ENCODE measurements at regions not wholly inside any gene's neighbourhood (a gene's known extent, or its start where the extent isn't known, plus 50 kb on each side); places are given as distances from the start of the nearest gene placed in this dataset.
"Not testable (repeated sequence)": the region's sequence is repeated elsewhere in the genome, so short reads cannot be mapped to it uniquely, and the experiment has no call there.

GRCh38 chr1:88544195-88544594 lies 139.9 kb upstream of the PKN2 start:
- no peak for DNase-seq (ENCODE audit: low spot score)

DNA sequence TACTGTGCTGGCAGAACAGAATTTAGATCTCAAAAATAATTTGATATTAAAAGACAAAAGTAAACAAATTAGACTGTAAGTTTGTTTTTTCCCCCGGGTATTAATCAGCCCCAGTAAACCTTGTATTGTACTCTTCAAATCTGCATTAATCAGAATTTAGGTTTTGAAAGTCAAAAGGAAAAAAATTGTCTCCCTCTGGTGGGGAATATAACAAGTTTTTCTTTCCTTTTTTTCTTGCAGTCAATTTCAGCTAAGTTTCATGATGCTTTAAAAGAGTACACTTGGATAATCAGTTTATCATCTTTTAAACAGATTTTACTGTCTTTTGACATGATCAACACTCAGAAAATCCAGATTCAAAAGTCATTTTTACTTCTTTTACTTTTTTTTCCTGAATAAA lies 134.5 kb upstream of the PKN2 start:
- DNase-seq (ENCODE audit: low spot score) = peak; percentile 17

GRCh38 chr1:88552226-88552625 lies 131.8 kb upstream of the PKN2 start:
- no peak for DNase-seq (ENCODE audit: low spot score)

DNA sequence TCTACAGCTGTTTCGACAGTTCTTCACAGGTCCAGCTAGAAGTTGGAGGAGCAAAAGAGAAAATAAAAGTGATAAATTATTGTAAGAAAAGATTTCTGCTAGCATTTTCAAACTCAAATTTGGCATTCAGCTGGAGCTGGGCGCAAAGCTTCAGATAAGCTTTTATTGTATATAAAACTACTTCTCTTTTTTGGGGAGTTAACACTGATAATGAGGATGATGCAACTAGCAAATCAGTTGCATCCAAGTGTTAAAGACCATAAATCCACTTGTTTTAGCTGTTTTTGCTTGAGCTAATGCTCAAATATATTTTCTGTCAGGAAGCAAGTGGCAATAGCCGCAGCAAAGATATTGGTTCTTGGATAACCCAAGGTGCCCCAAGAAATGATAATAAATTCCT lies 127.1 kb upstream of the PKN2 start:
- no peak for DNase-seq (ENCODE audit: low spot score)

DNA sequence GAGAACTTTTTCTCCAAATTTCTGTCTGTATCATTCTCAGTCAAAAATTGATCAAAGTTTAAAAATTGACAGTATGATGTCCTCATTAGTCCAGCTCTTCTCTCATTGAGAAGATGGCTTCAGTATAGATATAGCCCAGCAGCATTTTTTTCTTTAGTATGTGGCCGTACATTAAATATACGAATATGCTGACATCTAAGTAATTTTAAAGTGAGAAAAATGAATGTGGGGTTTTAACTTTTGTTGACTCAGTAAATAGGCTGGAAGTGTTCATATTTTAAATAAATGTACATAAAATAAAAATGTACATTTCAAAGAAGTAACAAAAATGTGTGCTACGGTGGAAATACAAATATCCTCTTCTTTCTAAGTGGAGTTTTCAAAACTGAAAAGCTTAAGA lies 123.5 kb upstream of the PKN2 start:
- DNase-seq (ENCODE audit: low spot score) = no peak

- no peak for DNase-seq (ENCODE audit: low spot score)
These were observed 121.1 kb upstream of the PKN2 start for GRCh38 chr1:88562991-88563390.

GRCh38 chr1:88566615-88567387 lies 117.3 kb upstream of the PKN2 start:
- DNase-seq (ENCODE audit: low spot score) = no peak

- DNase-seq (ENCODE audit: low spot score) = no peak
These were observed 112.6 kb upstream of the PKN2 start for GRCh38 chr1:88571506-88571905.

- no peak for DNase-seq (ENCODE audit: low spot score)
These were observed 104.5 kb upstream of the PKN2 start for GRCh38 chr1:88579598-88579997.

DNA sequence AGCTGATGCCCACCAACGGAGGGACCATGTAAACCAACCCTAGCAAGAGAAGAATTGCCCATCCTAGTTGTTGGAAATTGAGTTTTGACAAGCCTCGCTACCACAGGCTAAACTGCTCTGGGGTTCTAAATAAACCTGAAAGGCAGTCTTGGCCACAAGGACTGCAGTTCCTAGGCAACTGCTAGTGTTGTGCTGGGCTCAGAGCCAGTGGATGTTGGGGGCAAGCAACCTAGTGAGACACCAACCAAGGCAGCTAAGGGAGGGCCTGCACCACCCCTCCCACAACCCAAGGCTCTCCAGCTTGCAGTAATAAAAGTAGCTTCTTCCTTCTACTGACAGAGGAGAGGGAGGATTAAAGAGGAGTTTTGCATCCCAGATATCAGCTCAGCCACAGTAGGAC lies 102.4 kb upstream of the PKN2 start:
- DNase-seq (ENCODE audit: low spot score) = no peak

GRCh38 chr1:88593358-88593757 lies 90.7 kb upstream of the PKN2 start:
- DNase-seq (ENCODE audit: low spot score) = no peak

DNA sequence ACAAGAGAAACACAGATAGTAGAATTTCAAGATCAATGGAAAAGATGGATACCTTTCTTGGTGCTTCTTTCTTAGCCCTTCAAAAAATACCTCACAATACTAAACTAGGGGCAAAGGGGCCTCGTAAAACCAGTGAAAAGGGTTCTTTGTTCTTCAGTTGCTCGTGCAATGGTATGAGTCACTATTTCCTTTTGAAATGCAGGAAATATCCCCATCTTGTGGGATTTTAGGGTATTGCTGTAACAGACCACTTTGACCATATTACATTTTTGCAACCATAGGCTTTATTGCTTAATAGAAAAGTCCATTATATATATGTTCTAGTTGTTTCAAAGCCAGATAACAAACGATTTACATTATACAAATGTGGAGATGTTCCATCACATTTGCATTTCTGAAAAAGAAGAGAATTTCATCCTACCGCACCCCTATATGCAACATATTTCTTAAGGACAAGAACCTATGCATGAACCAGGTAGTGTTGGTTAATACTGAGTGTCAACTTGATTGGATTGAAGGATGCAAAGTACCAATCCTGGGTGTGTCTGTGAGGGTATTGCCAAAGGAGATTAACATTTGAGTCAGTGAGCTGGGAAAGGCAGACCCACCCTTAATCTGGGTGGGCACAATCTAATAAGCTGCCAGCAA lies 88.6 kb upstream of the PKN2 start:
- no peak for DNase-seq (ENCODE audit: low spot score)

DNA sequence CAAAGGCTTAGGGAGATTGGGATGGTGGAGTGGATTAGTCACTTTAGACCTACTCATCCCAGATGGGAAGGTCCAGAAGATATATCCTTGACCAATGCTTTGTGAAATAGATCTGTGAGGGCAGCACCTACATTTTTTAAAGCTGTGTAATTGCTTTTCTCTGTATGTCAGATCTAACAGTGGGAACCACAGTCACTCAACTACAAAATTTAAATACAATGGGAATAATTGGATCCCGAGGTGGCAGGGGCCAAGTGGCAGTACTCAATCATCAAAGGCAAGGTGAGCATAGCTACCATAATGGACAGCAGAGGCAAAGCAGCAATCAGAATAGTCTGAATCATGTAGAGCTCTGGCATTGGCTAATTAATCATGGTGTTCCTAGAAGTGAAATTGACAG lies 86.1 kb upstream of the PKN2 start:
- not testable (repeated sequence) for DNase-seq (ENCODE audit: low spot score)

DNA sequence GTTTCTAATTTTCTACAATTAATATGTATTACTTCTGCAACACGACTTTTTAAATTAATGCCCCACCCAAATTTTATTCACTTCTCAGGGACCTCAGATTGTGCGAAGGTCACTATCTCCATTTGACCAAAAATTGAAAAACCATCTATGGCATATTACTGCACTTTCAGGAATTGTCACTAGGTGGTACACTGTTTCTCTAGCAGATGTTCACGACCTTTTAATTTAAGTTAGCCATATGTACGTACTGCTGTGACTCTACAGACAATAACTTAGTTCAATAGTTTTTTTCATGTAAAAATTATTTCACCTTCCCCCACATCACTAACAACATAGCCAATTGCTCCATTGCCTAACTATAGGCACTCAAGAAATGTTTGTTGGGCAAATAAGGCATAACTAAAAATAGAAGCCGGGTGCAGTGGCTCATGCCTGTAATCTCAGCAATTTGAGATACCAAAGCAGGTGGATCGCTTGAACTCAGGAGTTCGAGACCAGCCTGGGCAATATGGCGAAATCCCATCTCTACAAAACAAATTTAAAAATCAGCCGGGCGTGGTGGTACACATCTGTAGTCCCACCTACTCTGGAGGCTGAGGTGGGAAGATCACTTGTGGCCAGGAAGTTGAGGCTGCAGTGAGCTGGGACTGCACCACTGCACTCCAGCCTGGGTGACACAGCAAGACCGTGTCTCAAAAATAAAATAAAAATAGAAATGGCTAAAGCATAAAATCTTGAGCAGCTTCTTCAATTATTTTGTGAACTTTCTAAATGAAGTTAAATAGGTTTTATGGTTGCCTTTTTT lies 75.7 kb upstream of the PKN2 start:
- no peak for DNase-seq (ENCODE audit: low spot score)

DNA sequence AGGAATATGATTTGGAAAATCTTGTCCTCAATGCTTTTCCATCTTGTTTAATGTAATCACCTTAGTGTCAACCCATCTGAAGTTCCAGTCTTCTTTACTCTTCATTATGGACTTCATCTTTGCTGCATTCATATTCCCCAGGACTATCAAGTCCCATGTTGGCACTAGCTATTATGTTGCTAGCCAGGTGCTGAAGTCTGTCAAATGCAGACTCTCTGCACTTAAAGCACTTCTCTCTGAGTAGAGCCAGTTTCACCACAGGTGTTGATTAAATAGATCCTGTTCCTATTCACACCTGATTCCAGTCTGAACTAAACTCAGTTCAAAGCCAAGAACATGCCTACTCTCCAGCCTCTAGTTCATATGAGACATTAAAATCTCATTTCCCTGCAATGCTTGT lies 75.0 kb upstream of the PKN2 start:
- DNase-seq (ENCODE audit: low spot score) = no peak

GRCh38 chr1:88610687-88611086 lies 73.4 kb upstream of the PKN2 start:
- DNase-seq (ENCODE audit: low spot score) = no peak

DNA sequence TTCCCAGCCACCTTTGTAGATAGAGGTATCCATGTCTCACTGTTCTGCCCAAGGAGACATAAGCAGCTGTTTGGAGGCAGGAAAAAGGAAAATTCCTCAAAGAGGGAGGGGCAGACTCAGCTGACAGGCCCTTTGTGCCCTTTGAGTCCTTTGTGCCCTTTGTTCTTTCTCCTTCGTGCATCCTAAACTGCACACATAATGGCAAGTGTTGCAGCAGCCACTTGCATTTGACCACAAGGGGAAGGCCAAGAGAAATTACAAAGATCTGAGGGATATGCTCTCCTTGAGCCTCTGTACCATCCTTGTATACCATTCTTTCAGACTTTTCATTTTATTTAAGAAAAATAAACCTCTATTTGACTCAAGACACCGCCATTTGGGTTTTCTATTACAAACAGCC lies 71.8 kb upstream of the PKN2 start:
- DNase-seq (ENCODE audit: low spot score) = no peak

DNA sequence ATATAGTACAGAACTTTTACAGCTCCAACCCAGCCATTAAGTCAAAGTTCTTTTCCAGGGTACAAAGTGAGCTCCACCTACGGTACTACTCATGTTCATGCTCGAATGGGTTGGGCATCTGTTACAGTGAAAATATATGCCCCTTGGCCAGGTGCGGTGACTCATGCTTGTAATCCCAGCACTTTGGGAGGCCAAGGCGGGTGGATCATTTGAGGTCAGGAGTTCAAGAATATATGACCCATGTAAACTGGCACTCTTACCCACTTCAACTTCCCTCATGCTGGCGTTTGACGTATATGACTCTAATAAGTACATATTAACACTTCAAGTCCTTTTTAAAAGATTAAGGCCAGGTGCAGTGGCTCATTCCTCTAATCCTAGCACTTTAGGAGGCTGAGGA lies 71.3 kb upstream of the PKN2 start:
- no peak for DNase-seq (ENCODE audit: low spot score)

DNA sequence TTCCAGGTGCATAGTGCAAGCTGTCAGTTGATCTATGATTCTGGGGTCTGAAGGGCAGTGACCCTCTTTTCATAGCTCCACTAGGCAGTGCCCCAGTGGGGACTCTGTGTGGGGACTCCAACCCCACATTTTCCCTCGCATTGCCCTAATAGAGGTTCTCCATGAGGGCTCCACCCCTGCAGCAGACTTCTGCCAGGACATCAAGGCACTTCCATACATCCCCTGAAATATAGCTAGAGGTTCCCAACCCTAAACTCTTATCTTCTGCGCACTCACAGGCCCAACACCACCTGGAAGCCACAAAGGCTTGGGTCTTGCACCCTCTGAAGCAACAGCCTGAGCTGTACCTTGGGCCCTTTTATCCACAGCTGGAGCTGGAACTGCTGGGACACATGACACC lies 65.7 kb upstream of the PKN2 start:
- no peak for DNase-seq (ENCODE audit: low spot score)

DNA sequence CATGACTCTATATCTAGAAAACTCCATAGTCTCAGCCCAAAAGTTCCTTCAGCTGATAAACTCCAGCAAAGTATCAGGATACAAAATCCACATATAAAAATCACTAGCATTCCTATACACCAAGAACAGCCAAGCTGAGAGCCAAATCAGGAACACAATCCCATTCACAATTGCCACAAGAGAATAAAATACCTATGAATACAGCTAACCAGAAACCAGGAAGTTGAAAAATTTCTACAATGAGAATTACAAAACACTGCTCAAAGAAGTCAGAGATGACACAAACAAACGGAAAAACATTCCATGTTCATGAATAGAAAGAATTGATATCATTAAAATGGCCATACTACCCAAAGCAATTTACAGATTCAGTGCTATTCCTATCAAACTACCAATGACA lies 61.0 kb upstream of the PKN2 start:
- DNase-seq (ENCODE audit: low spot score) = not testable (repeated sequence)

All from putamen (tissue), 1 donor.